Suppressor macrophage treated with lipopolysaccharide for 1 hour (primary cell): ENCODE measurements at regions not wholly inside any gene's neighbourhood (a gene's known extent, or its start where the extent isn't known, plus 50 kb on each side); places are given as distances from the start of the nearest gene placed in this dataset.
"Not testable (repeated sequence)": the region's sequence is repeated elsewhere in the genome, so short reads cannot be mapped to it uniquely, and the experiment has no call there.

Source experiments
- DNase-seq, 3 donors: peaks; one replicate each; pipeline ENCODE4 v3.0.0-alpha.2; 2020 to 2022

DNA sequence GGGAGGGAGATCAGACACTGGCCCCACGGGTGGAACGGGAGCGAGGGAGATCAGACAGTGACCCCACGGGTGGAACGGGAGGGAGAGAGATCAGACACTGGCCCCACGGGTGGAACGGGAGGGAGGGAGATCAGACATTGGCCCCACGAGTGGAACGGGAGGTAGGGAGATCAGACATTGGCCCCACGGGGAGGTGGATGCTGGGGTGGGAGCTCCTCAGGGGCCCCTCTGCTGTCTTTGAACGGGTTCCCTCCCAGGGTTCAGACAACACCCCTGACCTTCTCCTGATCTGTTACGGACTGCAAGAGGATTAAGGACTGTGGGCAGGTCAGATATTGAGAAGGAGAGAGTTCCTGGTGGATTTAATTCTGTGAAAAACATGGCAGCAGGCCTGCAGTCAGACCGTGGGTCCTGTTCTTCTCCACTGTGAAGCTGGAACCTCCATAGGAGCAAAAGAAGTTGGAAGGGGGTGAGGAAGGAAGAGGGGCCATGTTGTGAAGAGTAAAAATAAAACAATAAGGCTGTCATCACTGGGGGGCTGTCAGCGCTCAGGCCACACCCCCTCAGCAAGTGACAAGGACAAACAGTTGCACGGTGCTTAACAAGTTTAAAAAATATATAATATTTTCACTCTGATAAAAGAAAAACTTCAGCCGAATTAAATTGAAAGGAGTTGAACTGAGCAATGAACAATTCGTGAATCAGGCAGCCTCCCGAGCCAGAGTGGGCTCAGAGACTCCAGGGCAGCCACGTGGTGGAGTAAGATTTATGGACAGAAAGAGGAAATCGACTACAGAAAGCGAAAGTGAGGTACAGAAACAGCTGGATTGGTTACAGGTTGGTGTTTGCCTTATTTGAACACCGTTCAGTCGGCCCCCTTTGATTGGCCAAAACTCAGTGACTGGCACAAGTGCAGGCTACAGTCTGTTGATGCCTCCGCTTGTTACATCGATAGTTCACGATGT lies 348.7 kb upstream of the TNRC6C start:
- DNase-seq, result peak; percentile 67 to 70 (median 68)

DNA sequence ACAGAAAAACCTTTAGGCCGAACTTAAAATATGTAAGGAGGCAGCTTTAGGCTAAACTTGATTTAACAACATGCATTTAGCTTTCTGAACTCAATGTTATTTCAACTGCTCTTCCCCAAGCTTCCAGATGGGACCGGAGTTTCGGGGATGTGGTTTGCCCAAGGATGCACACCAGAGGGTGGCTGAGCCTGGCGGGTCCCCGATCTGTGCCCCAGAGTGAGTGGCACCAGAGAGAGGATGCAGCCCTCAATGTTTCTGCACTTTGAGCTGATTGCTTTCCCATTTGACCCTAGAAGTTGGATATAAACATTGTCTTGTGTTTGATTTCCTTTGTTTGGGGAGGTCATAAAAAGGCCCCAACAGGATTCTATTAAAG lies 348.0 kb upstream of the TNRC6C start:
- no peak for DNase-seq

DNA sequence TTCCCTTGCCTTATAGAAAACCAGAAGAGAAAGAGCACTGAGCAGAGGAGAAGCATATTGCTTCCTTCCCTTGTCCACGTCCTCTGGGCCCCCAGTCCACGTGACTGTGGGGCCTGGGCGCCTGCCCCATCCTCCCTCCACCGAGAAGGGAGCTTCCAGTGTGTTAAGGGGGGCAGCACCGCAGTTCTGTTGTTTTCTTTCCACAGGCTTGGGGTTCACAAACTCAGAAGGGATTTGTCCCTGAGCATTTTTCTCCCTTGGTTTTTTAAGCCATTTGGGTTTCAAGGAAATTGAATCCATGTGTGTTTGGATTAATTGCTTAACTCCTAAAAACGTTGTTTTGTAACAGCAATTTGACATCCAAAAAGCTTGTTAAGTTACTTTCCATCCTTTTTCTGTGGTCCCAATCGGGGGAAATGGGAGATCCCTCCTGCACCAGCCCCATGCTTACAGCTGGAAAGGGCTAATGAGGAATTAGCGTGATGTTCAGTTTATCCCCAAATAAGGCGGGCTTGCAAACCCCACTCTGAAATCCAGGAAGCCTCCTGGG lies 347.5 kb upstream of the TNRC6C start:
- peak in 1 of 3 donors; percentile 9 for DNase-seq

DNA sequence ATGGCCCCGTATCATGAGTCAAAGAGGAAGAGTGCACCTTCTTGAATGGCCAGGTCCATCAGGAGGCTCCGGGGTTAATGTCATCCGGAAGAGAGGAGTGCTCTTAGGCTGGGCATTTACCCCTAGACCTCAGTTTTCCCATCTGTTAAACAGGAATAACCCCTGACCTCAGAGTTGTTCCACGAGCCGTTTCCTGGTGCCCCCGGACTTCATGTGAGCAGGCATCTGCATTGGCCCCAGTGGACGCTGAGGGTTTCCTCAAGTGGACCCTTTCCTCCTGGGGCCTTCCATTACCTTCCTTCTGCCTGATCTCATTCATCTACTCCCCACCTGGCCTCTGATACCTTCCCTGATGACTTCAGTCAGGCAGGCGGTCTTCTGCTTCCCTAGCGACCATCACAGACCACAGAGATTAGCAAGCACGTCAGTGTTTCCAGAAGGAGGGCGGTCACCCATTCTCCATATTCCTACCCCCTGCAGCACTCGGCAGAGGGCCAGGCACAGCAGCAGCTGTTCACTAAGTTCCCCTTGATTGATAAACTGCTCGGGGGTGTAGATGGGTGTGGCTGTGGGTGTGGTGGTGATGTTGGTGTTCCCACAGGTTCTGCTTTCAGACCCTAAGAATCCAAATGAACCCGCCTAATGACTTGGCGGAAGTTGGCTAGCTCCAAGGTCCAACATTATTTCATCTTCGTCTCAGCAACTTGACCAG lies 346.6 kb upstream of the TNRC6C start:
- DNase-seq, result no peak

GRCh38 chr17:77613218-77613617 lies 345.3 kb upstream of the TNRC6C start:
- DNase-seq, result no peak

GRCh38 chr17:77613627-77614026 lies 344.9 kb upstream of the TNRC6C start:
- no peak for DNase-seq

DNA sequence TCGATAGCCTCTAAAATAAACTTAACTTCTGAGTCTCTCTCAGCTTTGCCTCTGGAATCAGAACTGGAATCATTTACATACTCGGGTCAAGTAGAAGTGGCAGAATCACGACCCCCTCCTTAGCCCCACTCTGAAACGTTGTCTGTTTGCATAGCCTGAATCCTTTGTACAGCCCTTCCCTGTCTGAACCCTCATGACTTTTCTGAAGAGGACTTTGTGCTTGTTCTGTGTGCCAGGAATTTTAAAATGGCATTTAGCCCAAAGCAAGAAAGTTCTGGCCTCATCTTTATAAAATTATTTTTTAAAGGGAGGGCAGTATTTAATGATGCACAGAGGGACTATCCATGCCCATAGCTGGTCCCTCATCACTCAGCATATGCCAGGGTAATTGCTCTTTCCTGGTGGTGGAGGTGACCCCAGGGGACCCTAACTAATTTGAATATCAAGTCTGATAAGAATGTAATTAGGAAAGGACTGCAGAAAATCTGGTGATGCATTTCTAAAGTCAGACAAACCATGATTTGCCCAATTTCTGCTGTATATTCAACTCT lies 342.7 kb upstream of the TNRC6C start:
- no peak for DNase-seq

DNA sequence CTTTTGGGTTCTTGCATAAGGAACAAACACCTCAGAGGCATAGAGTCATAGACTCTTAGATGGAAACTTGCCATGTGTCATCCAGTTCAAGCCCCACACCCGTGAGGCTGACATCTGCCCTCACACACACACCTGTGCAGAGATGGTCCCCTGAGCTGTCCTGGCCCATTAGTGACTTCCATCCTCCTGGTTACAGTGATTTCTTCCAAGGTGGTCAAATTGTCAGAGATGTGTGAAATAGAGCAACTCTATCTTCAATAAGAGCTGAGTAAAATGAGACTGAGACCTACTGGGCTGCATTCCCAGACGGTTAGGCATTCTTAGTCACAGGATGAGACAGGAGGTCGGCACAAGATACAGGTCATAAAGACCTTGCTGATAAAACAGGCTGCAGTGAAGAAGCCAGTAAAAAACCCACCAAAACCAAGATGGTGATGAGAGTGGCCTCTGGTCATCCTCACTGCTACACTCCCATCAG lies 342.2 kb upstream of the TNRC6C start:
- no peak for DNase-seq

DNA sequence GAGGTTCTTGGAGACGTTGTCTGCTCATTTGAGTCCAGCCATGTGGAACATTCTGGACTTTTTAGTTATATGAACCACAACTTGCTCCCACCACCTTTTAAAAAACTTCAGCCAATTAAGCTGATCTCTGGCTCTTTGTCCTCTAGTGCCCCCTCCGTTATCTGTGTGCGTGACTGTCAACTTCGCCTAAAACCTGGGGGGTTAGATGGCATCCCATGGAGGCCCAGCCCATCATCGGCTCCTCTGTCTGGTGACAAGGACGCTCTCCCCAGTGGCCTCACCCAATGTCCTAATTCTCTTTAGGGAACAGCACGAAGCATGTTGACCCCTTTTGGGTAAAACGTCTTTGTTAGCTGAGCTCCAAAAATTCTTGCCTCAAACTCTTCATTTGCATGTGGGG lies 341.0 kb upstream of the TNRC6C start:
- DNase-seq, result no peak

- DNase-seq, result no peak
These were observed 340.3 kb upstream of the TNRC6C start for GRCh38 chr17:77618173-77618572.

DNA sequence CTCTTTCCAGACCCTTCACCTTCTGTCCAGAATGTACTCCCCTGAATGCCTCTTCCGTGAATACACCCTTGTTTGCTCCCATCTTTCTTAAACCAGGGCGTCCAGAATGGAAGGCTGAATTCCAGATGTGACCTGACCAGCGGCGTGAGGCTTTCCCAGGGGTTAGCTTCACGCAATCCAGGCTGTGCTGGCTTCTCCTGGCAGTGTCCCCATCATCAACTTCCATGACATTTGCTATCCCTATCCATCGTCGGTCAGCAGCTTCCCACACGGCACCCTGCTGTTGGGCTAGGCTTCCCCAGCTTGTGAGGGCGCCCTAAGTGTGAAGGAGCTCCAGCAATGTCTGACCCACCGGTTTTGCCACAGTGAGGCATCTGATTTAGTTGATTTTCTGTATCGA lies 339.8 kb upstream of the TNRC6C start:
- no peak for DNase-seq

DNA sequence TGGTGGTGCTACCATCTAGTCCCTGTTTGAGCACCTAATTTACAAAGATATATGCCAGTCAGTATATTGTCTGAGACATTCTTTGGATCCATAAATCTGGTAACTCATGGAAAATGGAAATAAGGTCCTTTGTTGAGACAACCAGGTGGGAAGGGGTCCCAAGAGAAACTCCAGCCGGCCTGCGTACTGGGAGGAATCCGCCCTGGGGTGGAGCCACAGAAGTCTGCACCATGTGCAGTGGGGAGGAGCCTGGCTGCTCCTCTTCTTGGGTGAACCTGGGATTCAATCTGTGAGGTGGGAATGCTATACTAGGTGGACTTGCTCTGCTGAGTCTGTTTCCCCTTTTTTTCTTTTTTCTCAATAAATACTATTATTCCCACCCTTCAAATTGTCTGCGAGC lies 339.2 kb upstream of the TNRC6C start:
- no peak for DNase-seq

DNA sequence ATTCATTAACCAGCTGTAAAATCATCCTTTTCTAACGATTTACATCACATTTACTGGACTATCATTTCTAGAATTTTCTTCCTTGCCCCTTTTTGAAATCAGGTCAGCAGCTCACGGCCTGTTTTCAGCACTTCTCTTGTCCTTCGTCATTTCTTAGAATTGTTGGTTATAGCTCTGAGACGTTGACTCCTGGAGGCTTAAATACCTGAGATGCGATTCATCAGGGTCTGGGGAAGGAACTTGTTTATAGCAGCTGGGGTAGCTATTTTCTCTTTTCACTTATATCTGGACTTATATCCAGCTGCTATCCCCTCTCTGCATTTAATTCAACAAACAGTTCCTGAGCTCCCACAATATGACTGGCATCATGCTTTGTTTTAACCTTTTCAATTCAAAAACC lies 338.7 kb upstream of the TNRC6C start:
- DNase-seq, result no peak

GRCh38 chr17:77620282-77620681 lies 338.2 kb upstream of the TNRC6C start:
- DNase-seq, result no peak

GRCh38 chr17:77622084-77622483 lies 336.4 kb upstream of the TNRC6C start:
- DNase-seq, result not testable (repeated sequence)

DNA sequence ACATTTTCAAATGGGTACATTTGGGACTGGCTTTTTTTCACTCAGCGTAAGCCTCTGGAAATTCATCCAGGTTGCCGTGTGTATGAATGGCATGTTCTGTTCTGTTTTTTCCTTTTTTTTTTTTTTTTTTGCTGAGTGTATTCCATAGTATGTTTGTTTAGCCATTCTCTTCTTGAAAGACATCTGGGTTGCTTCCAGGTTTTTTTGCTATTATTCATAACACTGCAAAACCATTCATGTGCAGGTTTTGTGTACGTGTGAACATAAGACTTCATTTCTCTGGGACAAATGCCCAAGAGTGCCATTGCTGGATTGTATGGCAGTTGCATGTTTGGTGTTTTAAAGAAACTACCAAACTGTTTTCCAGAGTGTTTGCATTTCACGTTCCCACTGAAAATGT lies 335.9 kb upstream of the TNRC6C start:
- DNase-seq, result no peak

GRCh38 chr17:77623321-77623720 lies 335.2 kb upstream of the TNRC6C start:
- DNase-seq, result not testable (repeated sequence)

GRCh38 chr17:77628035-77628434 lies 330.5 kb upstream of the TNRC6C start:
- DNase-seq, result no peak

- DNase-seq, result not testable (repeated sequence)
These were observed 329.2 kb upstream of the TNRC6C start for GRCh38 chr17:77629284-77629683.

- DNase-seq, result no peak
These were observed 327.2 kb upstream of the TNRC6C start for GRCh38 chr17:77631307-77631706.

GRCh38 chr17:77632619-77633018 lies 325.9 kb upstream of the TNRC6C start:
- no peak for DNase-seq

- no peak for DNase-seq
These were observed 323.8 kb upstream of the TNRC6C start for GRCh38 chr17:77634710-77635109.

DNA sequence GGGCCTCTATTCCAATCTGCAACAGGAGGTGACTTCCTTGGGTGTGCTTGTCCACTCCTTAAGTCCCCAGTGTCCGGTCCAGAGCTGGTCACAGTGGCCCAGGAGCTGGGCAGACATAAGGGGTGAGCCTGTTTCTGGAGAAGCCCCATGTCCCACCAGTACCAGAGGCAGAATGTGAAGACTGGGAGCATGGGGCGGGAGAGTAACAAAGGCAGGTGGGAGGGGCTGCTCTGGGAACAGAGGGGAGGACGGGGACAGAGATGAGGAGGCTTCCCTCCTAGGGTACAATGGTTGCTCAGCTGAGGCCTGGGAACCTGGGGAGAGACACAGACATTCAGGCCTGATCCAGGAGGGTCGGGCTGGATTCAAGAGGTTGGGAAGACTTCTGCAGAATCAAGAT lies 323.3 kb upstream of the TNRC6C start:
- DNase-seq, result no peak
